ENCODE measurements at regions not wholly inside any gene's neighbourhood (a gene's known extent, or its start where the extent isn't known, plus 50 kb on each side); places are given as distances from the start of the nearest gene placed in this dataset.

GRCh38 chr15:97234851-97235610, 725.5 kb upstream of the ARRDC4 start:
- no peaks in the 10 kb centered on the region for H4K20me1 ChIP-seq (ENCODE audit: insufficient read depth, low read length)
- no peak overlapping the region for H3K9ac ChIP-seq (ENCODE audit: insufficient read depth, low read depth, low read length)
- in situ Hi-C loops (cut with HindIII; ENCODE audit: extremely low pct_ligation_motif_present, low pct_unique_long_range_greater_than_20kb): loop anchor here (10.0 to 25.0 kb wide), 2 partner anchors 898 to 1970 kb away; partner anchors contain the start of gene NR2F2
- CTCF ChIA-PET (ENCODE audit: low intra/inter-chr PET ratio, low total read pairs): interaction anchor here (1.6 to 2.0 kb wide), 2 partner anchors 878 to 1976 kb away, joined by 5 to 14 read pairs; no protein-coding TSS in a partner anchor
- no peak overlapping the region for H3K4me3 ChIP-seq (replicated peaks in 1 of 3; ENCODE audit: insufficient read depth in 1 of 3, low read depth in 2 of 3, low read length in 3 of 3)
- peak; percentile 62 for FAIRE-seq
- BruUV-seq (replicated peaks): no TSS peak
- POLR2A ChIA-PET: no interaction called here
- H3K27me3 ChIP-seq (ENCODE audit: control insufficient read depth in 1 of 2, insufficient read depth in 2 of 2, low read length in 2 of 2): no peaks in the 10 kb centered on the region
- no peak overlapping the region for H2AFZ ChIP-seq (ENCODE audit: low read length)
- TF ChIP-seq STAG1 (CRISPR knock-in tag; IDR thresholded peaks at IDR 0.05) (peak; percentile 96), SPEN (CRISPR knock-in tag; IDR thresholded peaks at IDR 0.05; ENCODE audit: low read depth) (no peak), SMC3 (IDR thresholded peaks at IDR 0.05; ENCODE audit: low read length) (peak; percentile 80), CTCF (CRISPR knock-in tag; IDR thresholded peaks at IDR 0.05) (peak; percentile 80), GATAD1 (CRISPR knock-in tag; IDR thresholded peaks at IDR 0.05) (no peak), RAD21 (CRISPR knock-in tag; IDR thresholded peaks at IDR 0.05) (peak; percentile 49)
- H3K79me2 ChIP-seq (ENCODE audit: insufficient read depth, low read length): no peaks in the 10 kb centered on the region
- 32% methylated on average over 9 of the region's 9 CpGs for WGBS (ENCODE audit: low lambda C conversion rate)
- H3K27ac ChIP-seq (ENCODE audit: extremely low read length, insufficient read depth, low read length): no peak overlapping the region
- peak; percentile 90 for ATAC-seq
- no peaks in the 10 kb centered on the region for H3K4me1 ChIP-seq (ENCODE audit: insufficient read depth, low read length)
- intact Hi-C loops (cut with micrococcal nuclease; ENCODE audit: unreplicated experiment): loop anchor here (1.0 to 10.0 kb wide), 5 partner anchors 522 to 1976 kb away; no protein-coding TSS in a partner anchor
- no peaks in the 10 kb centered on the region for H3K9me3 ChIP-seq (ENCODE audit: low read length)
- no peaks in the 10 kb centered on the region for H3K36me3 ChIP-seq (replicated peaks in 1 of 2; ENCODE audit: control insufficient read depth in 1 of 2, insufficient read depth in 2 of 2, low read length in 2 of 2)
- DNase-seq (ENCODE audit: low spot score): peak; percentile 30
- H3K4me2 ChIP-seq (ENCODE audit: low read depth, low read length): peak overlapping the region; percentile 44; the same call in 1 of the 2 replicates

Data from HepG2 (cell line).